Esophagus squamous epithelium (tissue), 5 donors: ENCODE measurements at regions not wholly inside any gene's neighbourhood (a gene's known extent, or its start where the extent isn't known, plus 50 kb on each side); places are given as distances from the start of the nearest gene placed in this dataset.

Experiments
- DNase-seq: peaks from one replicate; lab custom pipeline; 2025; lab: John Stamatoyannopoulos, UW
- H3K27ac ChIP-seq, 4 donors: fragments of 200-600 bp; sonication (generic); one replicate each; pipeline ENCODE4 v1.5.1; 2016 to 2019; ENCODE audit warnings: mild to moderate bottlenecking in 1 of 4
- H3K27me3 ChIP-seq, 4 donors: fragments of 200-600 bp; sonication (generic); 1 replicate in 3 of 4; 2 replicates in 1 of 4; pipeline versions ENCODE4 v1.5.1 to v1.6.0; 2017 to 2021; ENCODE audit warnings: antibody characterized with exemption in 1 of 4
- H3K36me3 ChIP-seq, 3 donors: fragments of 200-600 bp; sonication (generic); one replicate each; pipeline ENCODE4 v1.5.1; 2016 to 2019
- H3K4me1 ChIP-seq, 3 donors: fragments of 200-600 bp; sonication (generic); one replicate each; pipeline ENCODE4 v1.5.1; 2017 to 2019
- H3K4me3 ChIP-seq, 4 donors: fragments of 200-600 bp; sonication (generic); 1 replicate in 3 of 4; 2 replicates in 1 of 4; pipeline ENCODE4 v1.5.1; 2016 to 2019; ENCODE audit warnings: mild to moderate bottlenecking in 2 of 4, moderate library complexity in 1 of 4
- H3K9me3 ChIP-seq, 3 donors: fragments of 200-600 bp; sonication (generic); one replicate each; pipeline ENCODE4 v1.5.1; 2016 to 2019
- POLR2A ChIP-seq, 4 donors: fragments of 450-650 bp; IDR thresholded peaks; one replicate each; pipeline ENCODE4 v1.6.1; 2017; ENCODE audit warnings: antibody characterized with exemption in 4 of 4, mild to moderate bottlenecking in 4 of 4, moderate library complexity in 3 of 4
- WGBS, 2 donors: methylation state at CpG; one replicate each; pipeline ENCODE4 v1.1.5; 2018; 5-methylcytosine and 5-hydroxymethylcytosine counted together
- intact Hi-C: fragments of 100-400 bp; cut with DNase I; formaldehyde crosslinking; loops from one replicate; pipeline ENCODE4 v1.15.0; 2022
- TF ChIP-seq, protein P1 (sequence below), 6 experiments: fragments of 450-650 bp in 4 of 6; fragments of 200-600 bp in 2 of 6; sonication (generic) in 2 of 6; IDR thresholded peaks; one replicate each; pipeline ENCODE4 v1.5.1; 2016 to 2019; ENCODE audit warnings: antibody characterized with exemption in 6 of 6, mild to moderate bottlenecking in 4 of 6, moderate library complexity in 4 of 6
- donor health status: DM: yes; HTN: yes; CAD: no.

DNA sequence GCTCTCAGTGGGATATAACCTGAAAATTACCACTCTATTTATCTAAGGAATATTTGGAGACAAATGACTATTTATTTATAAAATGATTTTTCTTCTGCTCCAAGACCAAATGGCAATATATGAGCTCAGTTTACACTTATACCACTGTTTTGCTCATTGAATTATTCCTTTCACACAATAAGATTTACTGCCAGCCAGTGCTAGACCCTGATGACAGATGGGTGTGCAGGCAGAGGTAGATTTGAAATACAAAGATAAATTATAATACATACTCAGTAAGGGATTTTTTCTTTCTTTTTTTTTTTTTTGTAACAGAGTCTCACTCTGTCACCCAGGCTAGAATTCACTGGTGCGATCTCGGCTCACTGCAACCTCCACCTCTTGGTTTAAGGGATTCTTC is 980.3 kb downstream of the EPHA3 start:
- no peak for DNase-seq
- whole genome bisulfite sequencing, 2 donors = 85 to 94% methylated on average over 2 of the region's 2 CpGs
- Histone ChIP-seq H3K4me1 (peaks cover 0 to 3% (median 0%) of the 10 kb centered on the region in 3 donors), H3K9me3 (no peaks in the 10 kb centered on the region), H3K36me3 (no peaks in the 10 kb centered on the region), H3K27ac (no peak overlapping the region), H3K4me3 (no peak overlapping the region), H3K27me3 (no peaks in the 10 kb centered on the region)
- TF ChIP-seq POLR2A (IDR thresholded peaks at IDR 0.05) = no peak
- TF ChIP-seq, protein P1, sequence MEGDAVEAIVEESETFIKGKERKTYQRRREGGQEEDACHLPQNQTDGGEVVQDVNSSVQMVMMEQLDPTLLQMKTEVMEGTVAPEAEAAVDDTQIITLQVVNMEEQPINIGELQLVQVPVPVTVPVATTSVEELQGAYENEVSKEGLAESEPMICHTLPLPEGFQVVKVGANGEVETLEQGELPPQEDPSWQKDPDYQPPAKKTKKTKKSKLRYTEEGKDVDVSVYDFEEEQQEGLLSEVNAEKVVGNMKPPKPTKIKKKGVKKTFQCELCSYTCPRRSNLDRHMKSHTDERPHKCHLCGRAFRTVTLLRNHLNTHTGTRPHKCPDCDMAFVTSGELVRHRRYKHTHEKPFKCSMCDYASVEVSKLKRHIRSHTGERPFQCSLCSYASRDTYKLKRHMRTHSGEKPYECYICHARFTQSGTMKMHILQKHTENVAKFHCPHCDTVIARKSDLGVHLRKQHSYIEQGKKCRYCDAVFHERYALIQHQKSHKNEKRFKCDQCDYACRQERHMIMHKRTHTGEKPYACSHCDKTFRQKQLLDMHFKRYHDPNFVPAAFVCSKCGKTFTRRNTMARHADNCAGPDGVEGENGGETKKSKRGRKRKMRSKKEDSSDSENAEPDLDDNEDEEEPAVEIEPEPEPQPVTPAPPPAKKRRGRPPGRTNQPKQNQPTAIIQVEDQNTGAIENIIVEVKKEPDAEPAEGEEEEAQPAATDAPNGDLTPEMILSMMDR (IDR thresholded peaks at IDR 0.05) = no peak
- intact Hi-C loops = no loop called here

DNA sequence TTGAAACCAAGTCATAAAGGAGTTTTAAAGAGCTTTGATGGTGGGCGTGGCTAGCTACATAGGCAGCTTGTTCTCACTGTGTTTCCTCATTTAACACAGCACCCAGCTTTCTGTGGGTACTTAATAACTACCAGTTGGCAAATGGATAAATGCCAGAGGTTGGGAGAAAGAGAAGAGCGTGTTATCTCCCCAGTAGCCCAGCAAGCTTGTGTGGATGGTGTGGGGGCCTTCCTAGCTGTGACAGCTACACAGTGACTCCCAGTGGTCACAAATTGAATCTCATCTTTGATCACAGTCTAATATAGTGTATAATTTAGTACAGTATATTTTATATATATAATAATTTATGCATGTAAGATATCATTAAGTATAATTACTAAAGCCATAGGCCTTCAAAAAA is 984.1 kb downstream of the EPHA3 start:
- Histone ChIP-seq H3K27ac (no peak overlapping the region), H3K9me3 (no peaks in the 10 kb centered on the region), H3K27me3 (no peaks in the 10 kb centered on the region), H3K4me1 (peaks cover 0 to 3% (median 0%) of the 10 kb centered on the region in 3 donors), H3K4me3 (no peak overlapping the region), H3K36me3 (no peaks in the 10 kb centered on the region)
- WGBS, 2 donors = 12 to 16% methylated on average over 2 of the region's 2 CpGs
- DNase-seq = no peak
- intact Hi-C loops = no loop called here
- TF ChIP-seq, protein P1 (IDR thresholded peaks at IDR 0.05) = peak in 3 of 6 experiments; percentile 21 to 33 (median 22)
- no peak for TF ChIP-seq POLR2A (IDR thresholded peaks at IDR 0.05)

DNA sequence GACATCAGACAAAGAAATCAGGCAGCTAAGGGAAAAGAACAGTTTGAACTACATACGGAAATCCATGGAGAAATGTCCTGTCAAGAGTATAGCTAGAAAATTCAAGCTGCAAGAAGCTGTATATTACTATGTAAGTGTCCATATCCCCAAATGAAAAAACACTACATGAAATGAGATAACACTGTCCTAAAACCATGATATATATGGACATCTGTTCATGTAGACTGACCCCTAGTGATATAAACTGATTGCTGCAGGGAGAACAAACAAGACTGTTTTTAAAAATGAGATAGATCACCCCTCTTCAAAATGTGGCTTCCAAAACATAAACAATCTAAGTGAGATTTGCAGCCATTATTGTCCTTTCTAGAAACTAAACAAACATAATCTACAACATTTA is 985.6 kb downstream of the EPHA3 start:
- TF ChIP-seq, protein P1 (IDR thresholded peaks at IDR 0.05) = peak in 2 of 6 experiments; percentile 19 to 37
- TF ChIP-seq POLR2A (IDR thresholded peaks at IDR 0.05) = no peak
- WGBS, 2 donors = 73 to 85% methylated on average over 1 of the region's 1 CpG
- Histone ChIP-seq H3K4me3 (no peak overlapping the region), H3K4me1 (peaks cover 0 to 3% (median 0%) of the 10 kb centered on the region in 3 donors), H3K27me3 (no peaks in the 10 kb centered on the region), H3K9me3 (no peaks in the 10 kb centered on the region), H3K36me3 (no peaks in the 10 kb centered on the region), H3K27ac (no peak overlapping the region)
- intact Hi-C loops = no loop called here
- no peak for DNase-seq

- no peaks in the 10 kb centered on the region for H3K36me3 ChIP-seq
- H3K4me1 ChIP-seq = peaks cover 0 to 3% (median 0%) of the 10 kb centered on the region in 3 donors
- H3K27ac ChIP-seq = no peak overlapping the region
- intact Hi-C loops = no loop called here
- H3K27me3 ChIP-seq = no peaks in the 10 kb centered on the region
- 54 to 61% methylated on average over 2 of the region's 2 CpGs for whole genome bisulfite sequencing, 2 donors
- TF ChIP-seq, protein P1 (IDR thresholded peaks at IDR 0.05) = no peak
- TF ChIP-seq POLR2A (IDR thresholded peaks at IDR 0.05) = no peak
- no peaks in the 10 kb centered on the region for H3K9me3 ChIP-seq
- no peak for DNase-seq
- H3K4me3 ChIP-seq = no peak overlapping the region
Measured at GRCh38 chr3:90095811-90096210, 988.4 kb downstream of the EPHA3 start.

GRCh38 chr3:90099493-90099892 is 992.1 kb downstream of the EPHA3 start:
- no peaks in the 10 kb centered on the region for H3K9me3 ChIP-seq
- intact Hi-C loops = no loop called here
- no peak for DNase-seq
- H3K4me1 ChIP-seq = no peaks in the 10 kb centered on the region
- no peaks in the 10 kb centered on the region for H3K36me3 ChIP-seq
- no peaks in the 10 kb centered on the region for H3K27me3 ChIP-seq
- no peak overlapping the region for H3K4me3 ChIP-seq
- H3K27ac ChIP-seq = no peak overlapping the region
- WGBS, 2 donors = 88 to 90% methylated on average over 1 of the region's 1 CpG
- no peak for TF ChIP-seq POLR2A (IDR thresholded peaks at IDR 0.05)
- TF ChIP-seq, protein P1 (IDR thresholded peaks at IDR 0.05) = no peak
